Ovary (tissue), 7 donors: ENCODE measurements at regions not wholly inside any gene's neighbourhood (a gene's known extent, or its start where the extent isn't known, plus 50 kb on each side); places are given as distances from the start of the nearest gene placed in this dataset.
A peak's percentile ranks its signal among the peaks of the same experiment; 100 is the strongest.
"Not testable (repeated sequence)": the region's sequence is repeated elsewhere in the genome, so short reads cannot be mapped to it uniquely, and the experiment has no call there.

Source experiments
- DNase-seq, 5 donors: peaks; one replicate each; pipeline ENCODE4 v3.0.0-alpha.2; 2019 to 2020
- H3K27ac ChIP-seq, 2 donors: fragments of 200-600 bp; one replicate each; pipeline versions ENCODE4 v1.5.1 to v1.8.0; 2019 to 2022
- H3K27me3 ChIP-seq: fragments of 200-600 bp; one replicate; pipeline ENCODE4 v1.8.0; 2022
- H3K36me3 ChIP-seq: fragments of 200-600 bp; sonication (generic); one replicate; pipeline ENCODE4 v1.5.1; 2019
- H3K4me1 ChIP-seq: one replicate; pipeline ENCODE4 v1.8.1; 2013; ENCODE audit warnings: mild to moderate bottlenecking, moderate library complexity; ENCODE audit not compliant: insufficient read depth
- H3K4me3 ChIP-seq: fragments of 200-600 bp; sonication (generic); one replicate; pipeline ENCODE4 v1.5.1; 2017
- H3K9me3 ChIP-seq, 2 donors: fragments of 200-600 bp in 1 of 2; sonication (generic) in 1 of 2; one replicate each; pipeline versions ENCODE4 v1.5.1 to v1.8.1; 2013 to 2019; ENCODE audit warnings: mild to moderate bottlenecking in 1 of 2, moderate library complexity in 1 of 2
- EP300 ChIP-seq: sonication (generic); formaldehyde crosslinking; IDR thresholded peaks from one replicate; pipeline ENCODE4 v1.6.1; 2017; ENCODE audit warnings: antibody characterized with exemption
- POLR2A ChIP-seq: fragments of 450-650 bp; IDR thresholded peaks from one replicate; pipeline ENCODE4 v1.6.1; 2017; ENCODE audit warnings: antibody characterized with exemption, mild to moderate bottlenecking, moderate library complexity
- WGBS, 3 donors: extraction: QIAGEN DNeasy Blood & Tissue Kit in 1 of 3; methylation state at CpG; one replicate each; pipeline versions ENCODE4 v1.1.5 to v1.1.7; 2013 to 2017; 5-methylcytosine and 5-hydroxymethylcytosine counted together
- intact Hi-C, 4 donors: fragments of 100-400 bp; cut with DNase I; formaldehyde crosslinking; loops; one replicate each; pipeline versions ENCODE4 v1.11.0 to v1.15.1; 2022 to 2023
- TF ChIP-seq, protein P1 (sequence below), 3 donors: fragments of 450-650 bp in 2 of 3; fragments of 200-600 bp in 1 of 3; IDR thresholded peaks; one replicate each; pipeline versions ENCODE4 v1.5.1 to v1.8.0; 2016 to 2022; ENCODE audit warnings: antibody characterized with exemption in 3 of 3, mild to moderate bottlenecking in 1 of 3
- donor health status: DM: no; HTN: no; CAD: no; lungs with moderate emphysema.
- donor health status: DM: no; HTN: no; CAD: no.
- donor health status: Bipolar disorder and iron deficiency.
- donor health status: DM: no; HTN: no; CAD: no.
- donor health status: DM: yes; HTN: yes; CAD: no.

DNA sequence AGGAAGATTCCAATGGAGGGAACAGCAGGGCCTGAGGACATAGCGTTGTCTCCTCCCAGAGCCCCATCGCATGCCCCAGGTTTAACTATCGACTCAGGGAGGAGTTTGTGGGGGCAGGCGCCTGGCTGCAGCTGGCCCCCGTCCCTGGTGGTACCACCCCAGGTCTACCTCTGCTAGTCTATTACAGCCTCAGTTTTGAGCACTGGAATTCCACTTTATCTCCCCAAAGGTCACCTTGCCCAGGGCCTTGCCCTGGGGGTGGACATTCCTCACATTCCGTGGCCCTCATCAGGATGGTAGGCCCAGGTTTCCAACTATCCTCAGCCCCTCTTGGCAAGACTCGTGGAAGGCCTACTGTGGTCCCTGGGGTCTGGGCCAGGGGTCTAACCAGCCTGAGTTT lies 65.4 kb upstream of the SSBP3 start:
- no peak overlapping the region for H3K27ac ChIP-seq
- no peaks in the 10 kb centered on the region for H3K9me3 ChIP-seq
- intact Hi-C loops = loop anchor here in 1 of 4 donors (5.0 kb wide), 1 partner anchor 59 kb away; no protein-coding TSS in a partner anchor
- no peak overlapping the region for H3K4me3 ChIP-seq
- no peak for DNase-seq
- no peaks in the 10 kb centered on the region for H3K27me3 ChIP-seq
- 69 to 73% (median 73%) methylated on average over 7 of the region's 7 CpGs for WGBS, 3 donors
- H3K4me1 ChIP-seq = peaks cover 12% of the 10 kb centered on the region
- TF ChIP-seq EP300 (no peak), POLR2A (no peak)
- TF ChIP-seq, protein P1, sequence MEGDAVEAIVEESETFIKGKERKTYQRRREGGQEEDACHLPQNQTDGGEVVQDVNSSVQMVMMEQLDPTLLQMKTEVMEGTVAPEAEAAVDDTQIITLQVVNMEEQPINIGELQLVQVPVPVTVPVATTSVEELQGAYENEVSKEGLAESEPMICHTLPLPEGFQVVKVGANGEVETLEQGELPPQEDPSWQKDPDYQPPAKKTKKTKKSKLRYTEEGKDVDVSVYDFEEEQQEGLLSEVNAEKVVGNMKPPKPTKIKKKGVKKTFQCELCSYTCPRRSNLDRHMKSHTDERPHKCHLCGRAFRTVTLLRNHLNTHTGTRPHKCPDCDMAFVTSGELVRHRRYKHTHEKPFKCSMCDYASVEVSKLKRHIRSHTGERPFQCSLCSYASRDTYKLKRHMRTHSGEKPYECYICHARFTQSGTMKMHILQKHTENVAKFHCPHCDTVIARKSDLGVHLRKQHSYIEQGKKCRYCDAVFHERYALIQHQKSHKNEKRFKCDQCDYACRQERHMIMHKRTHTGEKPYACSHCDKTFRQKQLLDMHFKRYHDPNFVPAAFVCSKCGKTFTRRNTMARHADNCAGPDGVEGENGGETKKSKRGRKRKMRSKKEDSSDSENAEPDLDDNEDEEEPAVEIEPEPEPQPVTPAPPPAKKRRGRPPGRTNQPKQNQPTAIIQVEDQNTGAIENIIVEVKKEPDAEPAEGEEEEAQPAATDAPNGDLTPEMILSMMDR (IDR thresholded peaks at IDR 0.05) = no peak
- H3K36me3 ChIP-seq = no peaks in the 10 kb centered on the region

- intact Hi-C loops, H3K27me3 ChIP-seq, H3K36me3 ChIP-seq, H3K9me3 ChIP-seq, DNase-seq, H3K27ac ChIP-seq, H3K4me1 ChIP-seq, H3K4me3 ChIP-seq: not testable (repeated sequence)
- WGBS, 3 donors = 96 to 99% (median 96%) methylated on average over 2 of the region's 2 CpGs
Measured at GRCh38 chr1:54469444-54469843, 63.2 kb upstream of the SSBP3 start.

GRCh38 chr1:54468288-54469084 lies 62.3 kb upstream of the SSBP3 start:
- 94 to 100% (median 95%) methylated on average over 5 of the region's 5 CpGs for WGBS, 3 donors
- peak in 2 of 5 donors; percentile 4 to 24 for DNase-seq
- H3K27me3 ChIP-seq = not testable (repeated sequence)

GRCh38 chr1:54465351-54465811 lies 59.2 kb upstream of the SSBP3 start:
- H3K27ac ChIP-seq = peak overlapping the region in 1 of 2 donors; percentile 10
- H3K4me3 ChIP-seq = no peak overlapping the region
- H3K27me3 ChIP-seq = no peaks in the 10 kb centered on the region
- DNase-seq = peak in 1 of 5 donors; percentile 35
- TF ChIP-seq, protein P1 (IDR thresholded peaks at IDR 0.05) = no peak
- no peak for TF ChIP-seq POLR2A
- no peak for TF ChIP-seq EP300
- 16 to 24% (median 18%) methylated on average over 5 of the region's 5 CpGs for whole genome bisulfite sequencing, 3 donors
- H3K4me1 ChIP-seq = peaks cover 2% of the 10 kb centered on the region
- H3K9me3 ChIP-seq = no peaks in the 10 kb centered on the region
- intact Hi-C loops = no loop called here
- H3K36me3 ChIP-seq = no peaks in the 10 kb centered on the region

More at GRCh38 chr1:54468288-54469084, 62.3 kb upstream of the SSBP3 start:
- H3K27ac ChIP-seq, H3K4me3 ChIP-seq, intact Hi-C loops, H3K36me3 ChIP-seq, H3K9me3 ChIP-seq, H3K4me1 ChIP-seq: not testable (repeated sequence)

DNA sequence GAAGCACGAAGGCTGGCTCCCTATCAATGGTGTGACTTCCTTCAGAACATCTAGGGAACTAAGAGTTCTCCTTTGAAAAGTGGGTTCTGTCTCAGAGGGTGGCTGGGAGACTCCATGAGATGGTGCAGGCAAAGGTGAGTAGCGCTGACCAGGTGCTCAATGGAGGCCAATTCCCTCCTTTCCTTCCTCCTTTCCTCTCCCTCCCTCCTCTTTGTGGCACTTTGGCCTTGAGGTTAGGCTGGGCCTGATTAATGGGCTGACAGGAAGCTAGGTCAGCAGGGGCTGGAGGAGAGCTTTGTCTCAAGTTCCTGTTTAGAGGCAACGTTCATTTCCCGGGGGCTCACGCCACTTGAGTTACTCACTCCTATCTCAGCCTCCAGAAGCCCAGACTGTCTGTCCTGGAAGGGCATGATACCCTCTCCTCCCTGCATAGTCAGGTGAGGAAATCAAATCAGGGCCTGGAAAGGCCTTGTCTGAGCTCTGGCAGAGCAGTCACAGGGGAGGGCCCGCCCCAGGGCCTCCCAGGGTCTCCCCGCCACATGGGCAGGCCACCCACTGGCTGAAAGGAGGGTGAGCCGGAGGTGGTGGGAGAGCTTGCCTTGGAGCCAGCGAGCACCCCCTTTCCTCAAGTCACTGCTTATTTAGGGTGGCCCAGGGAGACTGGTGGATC lies 58.4 kb upstream of the SSBP3 start:
- Histone ChIP-seq H3K27me3 (no peaks in the 10 kb centered on the region), H3K36me3 (no peaks in the 10 kb centered on the region), H3K9me3 (no peaks in the 10 kb centered on the region), H3K27ac (no peak overlapping the region), H3K4me3 (no peak overlapping the region), H3K4me1 (peaks cover 2% of the 10 kb centered on the region)
- TF ChIP-seq POLR2A (no peak), EP300 (no peak)
- TF ChIP-seq, protein P1 (IDR thresholded peaks at IDR 0.05) = no peak
- 70 to 75% (median 73%) methylated on average over 9 of the region's 9 CpGs for WGBS, 3 donors
- DNase-seq = peak in 1 of 5 donors; percentile 31
- intact Hi-C loops = no loop called here
